ENCODE measurements at regions not wholly inside any gene's neighbourhood (a gene's known extent, or its start where the extent isn't known, plus 50 kb on each side); places are given as distances from the start of the nearest gene placed in this dataset.
"Not testable (repeated sequence)": the region's sequence is repeated elsewhere in the genome, so short reads cannot be mapped to it uniquely, and the experiment has no call there.

- no peak for DNase-seq (ENCODE audit: low read depth)
- peak; percentile 60 for TF ChIP-seq CTCF (conservative IDR thresholded peaks at IDR 0.05; ENCODE audit: low read depth, low read length)
- no peak overlapping the region for H3K4me3 ChIP-seq (ENCODE audit: low read length)
These were observed 52.2 kb upstream of the MKI67 start for GRCh38 chr10:128178302-128178958.

- DNase-seq (ENCODE audit: low read depth), result no peak
- H3K4me3 ChIP-seq (ENCODE audit: low read length), result no peak overlapping the region
- TF ChIP-seq CTCF (conservative IDR thresholded peaks at IDR 0.05; ENCODE audit: low read depth, low read length), result no peak
These were observed 54.6 kb upstream of the MKI67 start for GRCh38 chr10:128180843-128181242.

- H3K4me3 ChIP-seq (ENCODE audit: low read length), result no peak overlapping the region
- TF ChIP-seq CTCF (conservative IDR thresholded peaks at IDR 0.05; ENCODE audit: low read depth, low read length), result no peak
- DNase-seq (ENCODE audit: low read depth), result no peak
These were observed 59.4 kb upstream of the MKI67 start for GRCh38 chr10:128185627-128186026.

- no peak overlapping the region for H3K4me3 ChIP-seq (ENCODE audit: low read length)
- DNase-seq (ENCODE audit: low read depth), result no peak
- TF ChIP-seq CTCF (conservative IDR thresholded peaks at IDR 0.05; ENCODE audit: low read depth, low read length), result no peak
These were observed 61.0 kb upstream of the MKI67 start for GRCh38 chr10:128186959-128187787.

GRCh38 chr10:128187788-128188185, 61.6 kb upstream of the MKI67 start:
- H3K4me3 ChIP-seq (ENCODE audit: low read length), result no peak overlapping the region
- no peak for DNase-seq (ENCODE audit: low read depth)
- no peak for TF ChIP-seq CTCF (conservative IDR thresholded peaks at IDR 0.05; ENCODE audit: low read depth, low read length)

- no peak for TF ChIP-seq CTCF (conservative IDR thresholded peaks at IDR 0.05; ENCODE audit: low read depth, low read length)
- no peak overlapping the region for H3K4me3 ChIP-seq (ENCODE audit: low read length)
- no peak for DNase-seq (ENCODE audit: low read depth)
These were observed 63.0 kb upstream of the MKI67 start for GRCh38 chr10:128189176-128189575.

GRCh38 chr10:128191847-128192246, 65.6 kb upstream of the MKI67 start:
- TF ChIP-seq CTCF (conservative IDR thresholded peaks at IDR 0.05; ENCODE audit: low read depth, low read length), result no peak
- no peak overlapping the region for H3K4me3 ChIP-seq (ENCODE audit: low read length)
- no peak for DNase-seq (ENCODE audit: low read depth)

- DNase-seq (ENCODE audit: low read depth); H3K4me3 ChIP-seq (ENCODE audit: low read length): not testable (repeated sequence)
These were observed 75.6 kb upstream of the MKI67 start for GRCh38 chr10:128201826-128202225.
